Head of caudate nucleus (tissue), 42 donors: ENCODE measurements at regions not wholly inside any gene's neighbourhood (a gene's known extent, or its start where the extent isn't known, plus 50 kb on each side); places are given as distances from the start of the nearest gene placed in this dataset.
"Not testable (repeated sequence)": the region's sequence is repeated elsewhere in the genome, so short reads cannot be mapped to it uniquely, and the experiment has no call there.

Source experiments
- DNase-seq, 42 donors: peaks; one replicate each; pipeline versions ENCODE4 v3.0.0 to v3.0.0-alpha.2; 2020 to 2021; ENCODE audit warnings: mixed read lengths in 7 of 42
- intact Hi-C: fragments of 100-400 bp; cut with DNase I; formaldehyde crosslinking; loops from one replicate; pipeline ENCODE4 v1.15.0; 2022

DNA sequence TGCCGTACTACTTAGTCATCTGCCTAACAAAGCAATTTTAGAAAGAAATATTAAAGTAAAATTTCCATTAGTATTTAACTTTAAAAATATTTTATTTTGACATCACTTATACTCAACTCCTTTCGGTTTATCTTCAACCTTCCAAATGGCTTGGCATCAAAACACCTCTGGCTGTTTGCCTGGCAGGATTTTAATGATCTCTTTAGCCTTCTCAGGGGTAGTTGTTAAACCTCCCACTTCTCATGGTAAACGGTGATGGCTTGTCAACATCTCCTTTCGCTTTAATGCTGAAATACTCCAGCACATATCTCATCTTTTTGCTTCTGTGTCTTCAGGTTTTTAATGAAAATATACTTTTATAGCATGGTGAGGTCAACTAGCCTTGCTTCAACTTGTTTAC is 747.1 kb downstream of the CETN3 start:
- intact Hi-C loops, result no loop called here
- no peak for DNase-seq

DNA sequence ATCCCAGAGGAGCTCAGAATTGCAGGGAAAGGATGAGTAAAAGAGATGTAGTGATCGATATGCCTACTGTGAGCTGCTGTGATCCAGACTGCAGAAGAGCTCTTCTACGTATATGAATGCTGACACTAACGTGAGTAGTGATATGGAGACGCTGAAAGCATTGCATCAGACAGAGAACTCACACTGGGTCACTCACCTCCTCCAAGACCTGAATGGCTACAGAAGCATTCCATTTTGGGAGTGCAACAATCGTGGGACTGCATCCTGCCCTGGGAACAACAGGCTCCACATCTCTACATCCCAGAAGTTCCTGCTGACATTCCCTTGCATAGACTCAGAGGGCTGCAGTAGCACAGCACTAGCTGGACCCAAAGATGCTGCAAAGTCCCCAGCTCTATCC is 755.9 kb upstream of the MEF2C start:
- intact Hi-C loops, result no loop called here

DNA sequence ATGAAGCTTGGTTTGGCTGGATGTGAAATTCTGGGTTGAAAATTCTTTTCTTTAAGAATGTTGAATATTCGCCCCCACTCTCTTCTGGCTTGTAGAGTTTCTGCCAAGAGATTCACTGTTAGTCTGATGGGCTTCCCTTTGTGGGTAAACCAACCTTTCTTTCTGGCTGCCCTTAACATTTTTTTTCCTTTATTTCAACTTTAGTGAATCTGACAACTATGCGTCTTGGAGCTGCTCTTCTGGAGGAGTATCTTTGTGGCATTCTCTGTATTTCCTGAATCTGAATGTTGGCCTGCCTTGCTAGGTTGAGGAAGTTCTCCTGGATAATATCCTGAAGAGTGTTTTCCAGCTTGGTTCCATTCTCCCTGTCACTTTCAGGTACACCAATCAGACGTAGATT is 751.2 kb upstream of the MEF2C start:
- intact Hi-C loops, DNase-seq: not testable (repeated sequence)

More for the DNA sequence above, 755.9 kb upstream of the MEF2C start:
- DNase-seq, result no peak

DNA sequence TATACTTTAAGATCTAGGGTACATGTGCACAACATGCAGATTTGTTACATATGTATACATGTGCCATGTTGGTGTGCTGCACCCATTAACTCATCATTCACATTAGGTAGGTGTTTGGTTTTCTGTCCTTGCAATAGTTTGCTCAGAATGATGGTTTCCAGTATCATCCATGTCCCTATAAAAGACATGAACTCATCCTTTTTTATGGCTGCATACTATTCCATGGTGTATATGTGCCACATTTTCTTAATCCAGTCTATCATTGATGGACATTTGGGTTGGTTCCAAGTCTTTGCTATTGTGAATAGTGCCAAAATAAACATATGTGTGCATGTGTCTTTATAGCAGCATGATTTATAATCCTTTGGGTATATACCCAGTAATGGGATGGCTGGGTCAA is 747.1 kb upstream of the MEF2C start:
- intact Hi-C loops, DNase-seq: not testable (repeated sequence)

DNA sequence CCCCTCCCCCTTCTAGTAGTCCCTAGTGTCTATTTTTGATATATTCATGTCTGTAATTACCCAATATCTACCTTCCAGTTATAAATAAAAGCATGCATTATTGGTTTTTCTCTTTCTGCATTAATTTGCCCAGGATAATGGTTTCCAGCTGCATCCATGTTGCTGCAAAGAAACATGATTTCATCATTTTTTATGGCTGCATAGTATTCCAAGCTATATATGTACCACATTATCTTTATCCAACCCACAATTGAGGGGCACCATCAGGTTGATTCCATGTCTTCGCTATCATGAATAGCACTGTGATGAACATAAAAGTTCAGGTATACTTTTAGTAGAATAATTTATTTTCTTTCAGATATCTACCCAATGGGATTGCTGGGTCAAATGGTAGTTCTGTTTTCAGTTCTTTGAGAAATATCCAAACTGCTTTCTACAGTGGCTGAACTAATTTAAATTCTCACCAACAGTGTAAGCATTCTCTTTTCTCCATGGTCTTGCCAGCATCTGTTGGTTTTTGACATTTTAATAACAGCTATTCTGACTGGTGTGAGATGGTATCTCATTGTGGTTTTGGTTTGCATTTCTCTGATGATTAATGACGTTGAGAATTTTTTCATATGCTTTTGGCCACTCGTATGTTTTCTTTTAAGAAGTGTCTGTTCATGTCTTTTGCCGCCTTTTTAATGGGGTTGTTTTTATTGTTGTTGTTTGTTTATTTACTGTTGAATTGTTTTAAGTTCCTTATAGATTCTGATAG is 746.1 kb upstream of the MEF2C start:
- no peak for DNase-seq
- intact Hi-C loops, result no loop called here

DNA sequence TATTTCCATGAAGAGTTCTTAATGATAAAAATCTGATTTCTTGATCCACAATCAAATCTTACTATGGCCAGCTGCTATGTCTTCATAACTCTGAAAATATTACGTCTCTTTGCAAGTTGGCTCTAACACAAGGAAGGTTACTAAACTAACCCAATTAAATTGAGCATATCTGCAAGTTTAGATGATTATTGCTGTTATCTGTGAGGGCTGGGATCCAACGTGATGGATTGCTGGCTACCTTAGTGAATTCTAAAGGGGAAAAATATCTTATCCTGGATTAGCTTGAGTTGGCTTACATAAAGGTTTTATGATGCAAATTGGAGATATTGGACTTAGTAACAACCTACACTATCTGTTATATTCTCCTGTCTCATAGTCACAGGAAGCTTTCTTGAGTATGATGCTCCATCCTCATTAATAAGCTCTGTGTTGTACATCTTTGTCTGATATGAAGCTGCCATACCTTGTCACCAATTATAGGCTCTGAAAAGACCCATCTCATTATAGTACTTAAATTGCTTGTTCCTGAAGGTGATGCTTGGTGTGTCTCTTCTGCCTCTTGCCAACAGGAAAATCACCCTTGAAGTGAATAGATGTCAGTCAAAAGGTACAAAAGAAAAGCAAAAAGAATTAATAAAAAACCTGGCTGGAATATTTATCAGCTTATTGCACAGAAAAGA is 733.0 kb upstream of the MEF2C start:
- no peak for DNase-seq
- intact Hi-C loops, result no loop called here

DNA sequence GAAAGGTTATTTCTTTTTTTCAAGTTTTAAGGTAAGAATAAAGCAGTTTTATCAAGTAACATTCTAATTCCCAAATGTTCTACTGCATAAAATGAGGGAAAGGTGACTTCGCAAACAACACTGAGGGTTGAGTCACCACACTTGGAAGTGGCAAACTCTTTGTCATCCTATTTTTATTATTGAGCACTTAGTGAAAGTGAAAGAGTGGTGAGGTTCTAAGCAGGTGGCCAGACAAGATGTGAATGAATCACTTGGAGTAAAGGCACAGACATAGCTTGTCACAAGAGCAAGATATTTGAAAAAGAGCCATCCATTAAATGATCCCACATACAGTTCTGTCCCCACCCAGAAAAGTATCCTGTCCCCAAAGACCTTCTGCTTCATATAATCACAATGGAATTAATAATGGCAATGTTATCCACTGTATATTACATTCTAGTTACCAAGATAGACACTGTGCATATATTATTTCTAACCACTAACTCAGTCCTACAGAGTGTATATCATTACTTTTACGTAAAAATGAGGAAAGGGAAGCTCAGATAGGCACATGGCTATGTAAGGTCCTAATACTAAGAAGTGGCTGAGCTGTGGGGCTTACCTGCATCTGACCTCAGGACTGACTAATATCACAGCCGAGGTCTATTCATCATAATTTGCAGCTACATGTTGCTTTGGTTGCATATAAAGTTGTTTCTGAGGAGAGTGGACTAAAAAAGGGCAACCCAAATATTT is 730.4 kb upstream of the MEF2C start:
- DNase-seq, result no peak
- intact Hi-C loops, result no loop called here

DNA sequence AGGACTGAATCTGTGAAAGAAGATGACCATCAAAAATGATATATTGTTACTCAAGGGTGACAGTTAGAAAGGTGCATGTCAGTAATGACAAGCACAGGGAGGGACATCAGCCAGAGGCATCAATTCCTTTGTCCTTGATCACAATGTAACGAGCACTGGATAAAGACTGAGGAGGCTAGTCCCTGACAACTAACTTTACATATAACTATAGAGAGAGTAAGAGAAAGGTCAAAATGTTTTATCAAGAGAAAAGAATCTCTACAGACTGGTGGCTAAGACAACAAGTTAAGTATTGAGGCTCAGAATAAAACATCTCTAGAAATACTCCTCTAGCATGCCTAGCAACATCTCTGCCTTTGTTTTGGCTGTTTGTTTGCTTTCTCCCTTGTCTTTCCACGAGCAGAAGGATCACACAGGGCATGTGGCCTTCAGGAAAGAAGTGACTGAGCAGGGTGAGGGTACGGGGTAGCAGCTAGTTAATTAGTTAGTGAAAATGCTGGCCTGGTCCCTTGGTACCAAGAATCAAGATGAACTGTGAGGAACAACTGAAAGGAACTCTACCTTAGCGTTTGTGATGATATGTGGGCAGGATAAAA is 724.1 kb upstream of the MEF2C start:
- no peak for DNase-seq
- intact Hi-C loops, result no loop called here

DNA sequence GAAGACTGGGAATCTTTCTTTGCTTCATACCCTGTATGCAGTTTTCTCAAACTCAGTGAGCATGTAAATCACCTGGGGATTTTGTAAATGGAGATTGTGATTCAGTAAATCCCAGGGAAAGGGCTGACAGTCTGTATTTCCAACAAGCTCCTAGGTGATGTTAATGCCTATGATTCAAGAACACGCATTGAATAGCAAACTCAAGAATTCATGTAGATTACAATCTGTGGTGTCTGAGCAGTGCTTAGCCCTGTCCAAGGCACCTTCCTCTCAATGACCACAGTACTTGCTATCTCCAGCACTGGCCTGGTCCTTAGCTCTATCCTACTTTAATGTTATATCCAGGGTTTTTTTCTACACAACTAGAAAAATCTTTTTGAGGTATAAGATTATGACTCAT is 721.4 kb upstream of the MEF2C start:
- intact Hi-C loops, result no loop called here
- no peak for DNase-seq

DNA sequence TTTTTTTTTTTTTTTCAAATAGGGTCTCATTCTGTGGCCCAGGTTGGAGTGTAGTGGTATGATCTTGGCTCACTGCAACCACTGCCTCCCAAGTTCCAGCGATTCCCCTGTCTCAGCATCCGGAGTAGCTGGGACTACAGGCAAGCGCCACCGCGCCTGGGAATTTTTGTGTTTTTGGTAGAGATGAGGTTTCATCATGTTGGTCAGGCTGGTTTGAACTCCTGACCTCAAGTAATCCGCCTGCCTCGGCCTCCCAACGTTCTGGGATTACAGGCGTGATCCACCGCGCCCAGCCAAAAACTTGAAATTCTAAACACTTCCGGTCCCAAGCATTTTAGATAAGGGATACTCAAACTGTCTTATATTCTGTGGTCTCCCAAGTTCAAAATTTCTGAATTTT is 718.9 kb upstream of the MEF2C start:
- intact Hi-C loops, result no loop called here
- DNase-seq, result peak in 1 of 42 donors; percentile 28

DNA sequence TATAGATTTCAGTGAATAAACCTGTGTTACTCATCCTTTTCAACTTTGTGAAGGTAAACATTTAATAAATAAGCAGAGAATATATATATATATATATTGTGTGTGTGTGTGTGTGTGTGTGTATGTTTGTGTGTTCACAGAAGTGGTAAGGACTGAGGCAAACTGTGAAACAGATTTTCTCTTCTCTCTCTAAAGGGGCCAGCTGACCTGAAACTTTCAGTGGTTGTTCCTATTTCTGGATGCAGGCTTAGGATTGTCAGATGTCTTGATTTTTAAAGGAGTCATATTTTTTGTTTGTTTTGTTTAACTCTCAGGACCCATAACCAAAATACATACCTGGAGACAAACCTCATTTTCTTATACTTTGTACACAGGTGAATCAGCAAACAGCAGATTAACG is 714.9 kb upstream of the MEF2C start:
- intact Hi-C loops, result no loop called here

DNA sequence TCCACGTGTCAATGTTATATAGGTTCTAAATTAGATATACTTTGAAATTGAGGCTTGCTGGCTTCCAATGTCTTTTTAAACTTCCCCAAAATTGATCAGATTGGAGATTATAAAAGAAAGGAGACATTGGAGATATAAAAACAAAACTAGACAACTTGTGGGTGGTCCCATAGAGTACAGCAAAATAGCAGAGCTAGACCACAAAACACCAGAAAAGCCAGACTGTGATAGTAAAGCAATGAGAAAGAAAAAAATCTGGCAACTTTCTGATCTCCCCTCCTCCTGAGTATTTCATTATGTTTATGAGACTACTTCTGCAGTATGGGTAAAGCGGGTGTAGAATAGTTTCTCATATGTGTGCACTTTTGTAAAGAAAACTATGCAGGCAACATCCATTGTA is 713.8 kb upstream of the MEF2C start:
- intact Hi-C loops, result no loop called here
- DNase-seq, result no peak

More for the DNA sequence above, 714.9 kb upstream of the MEF2C start:
- DNase-seq, result no peak

DNA sequence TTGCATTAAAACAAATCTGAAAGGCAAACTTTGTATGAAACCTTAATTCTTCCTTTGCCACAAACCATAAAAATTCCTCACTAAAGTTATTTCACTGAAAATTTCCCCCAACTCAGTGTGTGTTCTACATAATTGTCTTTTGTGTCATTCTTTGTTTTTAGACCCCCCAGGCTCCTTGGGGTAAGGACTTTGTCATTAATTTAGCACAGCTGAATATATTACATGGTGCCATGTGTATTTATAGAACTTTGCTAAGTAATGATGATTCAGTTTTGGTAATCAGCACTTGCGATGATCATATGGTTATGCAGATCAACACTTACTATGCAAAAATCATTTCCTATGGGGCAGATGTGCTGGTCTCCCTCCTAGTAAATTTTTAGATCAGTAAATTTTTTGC is 712.1 kb upstream of the MEF2C start:
- no peak for DNase-seq
- intact Hi-C loops, result no loop called here

DNA sequence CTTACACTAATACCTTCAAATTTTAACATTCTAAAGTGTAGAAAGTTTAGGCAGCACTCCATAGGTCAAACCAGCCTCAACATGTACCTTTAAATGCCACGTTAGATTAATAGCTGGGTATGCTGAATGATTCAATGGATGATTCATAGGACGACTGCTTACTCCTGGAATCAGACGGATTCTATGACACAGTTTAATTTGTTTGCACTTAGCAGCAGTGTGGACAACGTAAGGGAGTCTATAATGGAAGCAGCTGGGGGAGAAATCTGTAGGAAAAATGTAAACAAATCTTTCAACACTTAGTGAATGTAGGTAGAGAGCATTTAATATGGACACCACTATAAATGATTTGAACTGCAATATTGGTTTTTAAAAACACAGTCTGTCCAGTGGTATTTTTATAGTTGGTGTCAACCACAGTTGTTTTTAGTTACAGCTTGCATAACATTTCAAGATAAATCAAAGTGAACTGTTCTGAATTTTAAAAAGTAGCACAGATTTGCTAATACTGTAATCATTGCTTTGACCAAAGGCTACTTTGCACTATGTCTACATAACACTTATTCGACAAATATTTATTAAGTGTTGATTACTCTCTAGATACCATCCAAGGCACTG is 701.5 kb upstream of the MEF2C start:
- intact Hi-C loops, result no loop called here
- DNase-seq, result no peak

DNA sequence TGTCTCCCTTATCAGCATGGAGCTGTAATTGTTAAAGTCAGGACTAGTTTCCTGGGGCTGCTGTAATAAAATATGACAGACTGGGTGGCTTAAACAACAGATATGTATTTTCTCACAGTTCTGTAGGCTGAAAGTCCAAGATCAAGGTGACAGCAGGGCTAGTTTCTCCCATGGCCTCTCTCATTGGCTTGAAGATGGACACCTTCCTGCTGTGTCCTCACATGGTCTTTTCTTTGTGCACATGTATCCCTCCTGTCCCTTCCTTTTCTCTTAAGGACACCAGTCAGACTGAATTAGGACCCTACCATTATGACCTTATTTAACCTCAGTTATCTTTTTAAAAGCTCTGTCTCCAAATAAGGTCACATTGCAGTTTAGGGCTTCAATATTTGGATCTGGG is 700.5 kb upstream of the MEF2C start:
- intact Hi-C loops, result no loop called here

DNA sequence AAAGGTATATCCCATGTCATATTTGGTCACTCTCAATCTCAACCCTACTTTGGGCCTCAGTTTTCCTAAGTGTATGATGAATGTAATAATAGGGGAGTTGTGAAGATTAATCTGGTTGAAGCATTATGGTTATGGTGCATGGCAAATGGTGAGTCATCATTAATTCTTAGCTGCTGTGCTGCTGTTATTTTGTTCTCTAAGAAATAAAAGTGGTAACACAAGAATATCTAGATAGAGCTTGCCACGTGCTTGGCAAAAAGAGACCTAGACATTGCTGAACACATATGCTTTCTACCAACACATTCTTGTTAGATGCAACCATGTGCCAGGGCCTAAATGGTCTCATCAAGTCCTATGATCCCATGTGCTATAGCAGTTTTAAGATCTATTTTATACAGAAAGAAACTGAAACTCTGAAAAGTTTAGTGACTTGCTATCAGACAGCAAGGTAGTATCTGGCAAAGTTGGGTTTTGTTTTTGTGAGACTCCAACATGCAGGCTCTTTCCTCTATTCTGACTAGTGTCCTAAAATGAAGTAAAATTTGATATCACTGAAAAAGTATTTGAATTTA is 699.9 kb upstream of the MEF2C start:
- DNase-seq, result no peak
- intact Hi-C loops, result no loop called here

More for the DNA sequence above, 700.5 kb upstream of the MEF2C start:
- no peak for DNase-seq

DNA sequence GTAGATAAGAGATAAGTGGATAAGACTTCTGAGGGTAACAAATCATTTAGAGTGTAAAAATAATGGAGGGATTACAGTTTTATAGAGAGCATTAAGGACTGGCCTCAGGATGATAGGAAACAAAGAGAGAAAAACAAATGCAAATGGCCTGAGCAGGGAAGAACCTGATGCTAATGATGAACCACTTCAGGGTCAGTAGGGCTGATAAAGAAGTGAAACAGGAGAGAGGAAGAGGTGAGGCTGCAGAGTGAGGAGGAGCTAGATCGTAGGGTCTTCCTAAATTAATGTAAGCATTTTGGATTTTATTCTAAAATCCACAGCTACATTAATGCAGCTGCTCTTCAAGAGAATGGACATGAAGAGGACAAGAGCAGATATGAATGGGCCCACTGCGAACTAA is 698.0 kb upstream of the MEF2C start:
- no peak for DNase-seq
- intact Hi-C loops, result no loop called here

DNA sequence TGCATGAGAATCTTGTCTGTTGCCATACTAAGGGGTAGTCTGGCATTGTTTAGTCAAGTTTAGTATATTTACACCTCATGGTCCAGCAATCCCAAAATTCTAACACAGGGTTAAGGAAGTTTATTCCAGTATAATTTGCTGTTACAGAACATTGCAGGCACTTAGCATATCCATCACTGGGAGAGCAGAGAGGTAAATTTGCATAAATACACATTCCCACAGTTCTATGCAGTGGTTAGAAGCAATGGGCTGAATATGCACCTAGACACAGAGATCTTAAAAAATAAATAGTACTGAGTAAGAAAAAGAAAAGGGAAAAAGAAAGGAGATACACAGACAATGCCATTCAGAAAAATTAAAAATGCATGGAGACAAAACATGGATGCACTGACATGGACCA is 692.3 kb upstream of the MEF2C start:
- intact Hi-C loops, result no loop called here
- DNase-seq, result no peak

DNA sequence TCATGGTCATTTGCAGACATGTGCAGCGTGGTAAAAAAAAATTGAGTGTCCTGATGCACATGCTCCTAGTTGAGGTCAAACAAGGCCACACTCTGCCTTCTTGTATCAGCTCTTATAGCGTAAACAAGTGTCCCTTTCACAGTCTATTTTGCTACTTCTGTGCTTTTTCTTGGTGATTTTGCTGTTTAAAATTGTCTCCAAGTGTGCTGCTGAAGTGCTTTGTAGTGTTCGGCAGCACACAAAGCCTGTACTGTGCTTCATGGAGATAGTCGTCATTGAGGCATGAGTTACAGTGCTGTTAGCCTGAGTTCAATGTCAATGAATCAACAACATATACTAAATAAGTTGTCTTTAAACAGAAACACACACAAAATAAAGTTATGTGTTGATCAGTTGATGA is 690.4 kb upstream of the MEF2C start:
- intact Hi-C loops, result no loop called here
- DNase-seq, result peak in 1 of 42 donors; percentile 2
